ENCODE measurements at regions not wholly inside any gene's neighbourhood (a gene's known extent, or its start where the extent isn't known, plus 50 kb on each side); places are given as distances from the start of the nearest gene placed in this dataset.
"Not testable (repeated sequence)": the region's sequence is repeated elsewhere in the genome, so short reads cannot be mapped to it uniquely, and the experiment has no call there.

- DNase-seq (ENCODE audit: low read depth in 2 of 2), result not testable (repeated sequence)
Measured at GRCh38 chr3:30328935-30329334, 277.5 kb upstream of the TGFBR2 start.

GRCh38 chr3:30331519-30331918 lies 274.9 kb upstream of the TGFBR2 start:
- DNase-seq (ENCODE audit: low read depth in 2 of 2), result no peak

GRCh38 chr3:30332196-30333021 lies 274.0 kb upstream of the TGFBR2 start:
- no peak for DNase-seq (ENCODE audit: low read depth in 2 of 2)

DNA sequence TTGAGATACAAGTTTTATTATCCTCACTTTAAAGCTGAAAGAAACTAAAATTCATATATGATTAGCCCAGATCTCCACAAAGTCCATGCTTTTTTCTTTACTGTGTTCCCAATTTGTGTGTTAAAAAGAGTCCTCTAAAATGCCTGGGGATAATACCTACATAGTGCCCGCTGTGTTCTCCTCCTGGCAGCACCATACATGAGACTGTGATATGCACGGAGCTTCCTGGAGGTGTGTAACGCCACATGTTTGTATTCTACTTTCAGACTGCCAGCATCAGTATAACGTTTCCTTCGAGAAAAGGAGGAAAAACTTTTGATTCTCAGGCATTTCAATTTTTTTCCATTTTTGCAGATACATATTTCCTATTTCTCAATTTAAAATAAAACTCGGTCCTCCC lies 273.3 kb upstream of the TGFBR2 start:
- DNase-seq (ENCODE audit: low read depth in 2 of 2), result no peak

DNA sequence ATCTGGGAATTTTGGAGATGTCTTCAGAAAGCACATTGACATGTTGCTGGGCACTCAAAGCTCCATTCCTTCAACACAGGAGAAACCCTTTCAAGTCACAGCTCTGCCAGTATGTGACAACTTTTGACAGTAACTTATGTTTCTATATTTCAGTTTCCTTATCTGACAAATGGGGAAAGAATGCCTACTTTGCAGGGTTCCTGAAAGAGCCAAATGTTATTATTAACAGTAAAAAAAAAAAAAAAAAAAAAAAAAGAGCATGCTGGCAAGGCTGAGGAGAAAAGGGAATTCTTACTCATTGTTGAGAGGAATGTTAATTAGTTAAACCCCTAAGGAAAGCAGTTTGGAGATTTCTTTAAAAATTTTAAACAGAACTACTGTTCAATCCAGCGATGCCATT lies 272.5 kb upstream of the TGFBR2 start:
- no peak for DNase-seq (ENCODE audit: low read depth in 2 of 2)

- no peak for DNase-seq (ENCODE audit: low read depth in 2 of 2)
Measured at GRCh38 chr3:30340500-30340899, 265.9 kb upstream of the TGFBR2 start.

GRCh38 chr3:30341079-30341478 lies 265.3 kb upstream of the TGFBR2 start:
- DNase-seq (ENCODE audit: low read depth in 2 of 2), result no peak

GRCh38 chr3:30341851-30342250 lies 264.6 kb upstream of the TGFBR2 start:
- no peak for DNase-seq (ENCODE audit: low read depth in 2 of 2)

GRCh38 chr3:30342318-30343060 lies 263.9 kb upstream of the TGFBR2 start:
- DNase-seq (ENCODE audit: low read depth in 2 of 2), result no peak

DNA sequence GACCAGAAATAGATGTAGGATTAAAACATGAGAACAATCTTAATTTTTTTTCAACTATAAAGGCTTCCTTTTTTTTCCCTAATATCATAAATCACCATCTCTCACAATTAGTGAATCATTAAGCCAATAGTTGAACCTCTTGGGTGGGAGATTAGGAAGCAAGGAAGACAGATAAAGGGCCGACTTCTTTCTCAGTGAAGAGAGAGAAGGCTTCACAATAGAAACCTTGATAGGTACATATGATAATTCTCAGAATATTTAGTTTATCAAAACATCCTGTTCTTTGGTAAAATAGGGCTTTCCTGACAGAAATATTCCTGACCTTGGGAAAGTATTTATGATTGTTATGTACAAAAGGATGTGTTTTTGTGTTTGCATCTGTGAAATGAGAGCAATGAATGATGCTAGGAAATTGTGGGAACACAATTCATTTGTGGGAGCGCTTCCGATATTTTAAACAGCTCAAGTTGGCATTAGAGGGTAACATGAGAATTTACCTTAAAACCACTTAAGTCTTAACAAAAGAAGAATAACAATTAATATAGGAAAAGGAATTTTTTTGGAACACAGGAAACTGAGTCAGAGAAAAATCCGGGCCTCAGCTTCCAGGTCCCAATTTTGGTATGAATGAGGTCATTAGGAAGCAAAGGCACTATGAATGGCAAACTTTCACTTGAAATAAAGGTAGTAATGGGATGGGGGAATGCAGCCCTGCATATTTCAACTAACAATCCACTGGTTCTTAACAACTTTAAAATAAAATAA lies 263.2 kb upstream of the TGFBR2 start:
- DNase-seq (ENCODE audit: low read depth in 2 of 2), result no peak

DNA sequence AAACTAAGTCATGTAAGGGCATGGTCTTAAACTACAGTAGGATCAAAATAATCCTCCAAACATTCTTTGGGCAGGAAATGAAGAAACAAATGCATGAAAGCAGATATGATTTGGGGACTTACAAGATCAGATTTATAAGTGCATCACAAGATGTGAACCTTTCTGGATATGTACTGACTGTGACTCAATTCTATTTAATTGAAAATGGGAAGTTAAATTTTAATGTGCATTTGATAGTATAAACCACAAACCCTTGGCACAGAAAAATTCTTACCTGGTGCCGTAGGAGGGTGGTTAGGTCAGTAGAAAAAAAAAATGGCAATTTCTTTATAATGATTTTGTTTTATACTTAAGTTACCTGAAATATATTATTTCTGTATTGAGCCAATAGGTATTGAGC lies 262.5 kb upstream of the TGFBR2 start:
- DNase-seq (ENCODE audit: low read depth in 2 of 2), result no peak

GRCh38 chr3:30344288-30344687 lies 262.1 kb upstream of the TGFBR2 start:
- DNase-seq (ENCODE audit: low read depth in 2 of 2), result no peak

DNA sequence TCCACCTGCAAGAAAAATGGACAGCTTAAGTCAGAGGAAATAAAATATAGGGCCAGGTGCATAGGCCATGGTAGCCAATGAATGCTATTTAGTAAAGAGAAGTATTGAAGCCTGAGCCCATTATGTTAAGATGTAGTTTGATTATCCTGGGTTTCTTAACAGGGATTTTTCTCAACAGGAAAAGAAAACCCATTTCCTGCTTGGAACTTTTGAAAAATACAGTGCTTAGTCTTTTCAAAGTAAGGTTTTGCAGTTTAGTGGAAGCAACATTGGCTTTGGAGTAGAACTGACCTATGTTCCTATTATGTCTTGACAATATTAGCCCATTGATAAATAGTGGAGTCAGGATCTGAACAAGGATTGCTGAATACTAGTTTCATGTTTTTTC lies 259.5 kb upstream of the TGFBR2 start:
- DNase-seq (ENCODE audit: low read depth in 2 of 2), result no peak

GRCh38 chr3:30347679-30348216 lies 258.7 kb upstream of the TGFBR2 start:
- peak; percentile 24 to 27 for DNase-seq (ENCODE audit: low read depth in 2 of 2)

- no peak for DNase-seq (ENCODE audit: low read depth in 2 of 2)
Measured at GRCh38 chr3:30349507-30349906, 256.9 kb upstream of the TGFBR2 start.

GRCh38 chr3:30350011-30350410 lies 256.4 kb upstream of the TGFBR2 start:
- no peak for DNase-seq (ENCODE audit: low read depth in 2 of 2)

GRCh38 chr3:30350901-30351300 lies 255.5 kb upstream of the TGFBR2 start:
- DNase-seq (ENCODE audit: low read depth in 2 of 2), result no peak

GRCh38 chr3:30352410-30353318 lies 253.7 kb upstream of the TGFBR2 start:
- no peak for DNase-seq (ENCODE audit: low read depth in 2 of 2)

DNA sequence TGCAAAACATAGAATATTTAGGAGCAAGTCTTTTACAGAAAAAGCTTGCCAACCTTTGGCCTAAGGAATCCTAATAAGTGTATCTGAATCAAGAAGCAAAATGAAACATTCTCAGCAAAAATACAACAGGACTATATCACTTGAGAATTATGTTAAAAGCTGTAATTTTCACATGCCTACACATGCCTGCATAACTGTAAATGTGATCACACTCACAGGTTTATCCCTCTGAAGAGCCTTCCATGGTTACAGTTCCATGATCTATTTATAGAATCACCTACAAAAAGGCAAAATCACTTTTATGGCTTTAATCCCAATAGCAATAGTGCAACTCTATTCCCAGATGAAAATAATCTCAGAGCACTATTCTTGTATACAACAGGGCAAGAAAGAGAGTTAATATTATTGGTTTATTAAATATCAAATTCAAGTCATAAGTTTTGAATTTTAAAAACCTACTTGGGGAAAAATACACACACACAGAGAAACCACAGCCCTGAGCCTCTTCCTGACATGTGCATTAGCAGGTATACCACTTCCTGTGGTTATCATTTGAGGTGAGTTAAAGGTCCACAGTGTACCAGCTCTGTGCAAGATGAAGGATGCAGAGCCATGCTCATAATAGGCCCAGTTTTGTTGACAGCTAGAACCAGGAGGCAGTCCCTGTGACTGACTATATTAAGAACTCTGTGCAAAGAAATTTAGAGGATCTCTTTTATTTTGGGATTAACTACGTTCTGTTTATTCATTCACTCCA lies 252.5 kb upstream of the TGFBR2 start:
- DNase-seq (ENCODE audit: low read depth in 2 of 2), result peak; percentile 19 to 31

DNA sequence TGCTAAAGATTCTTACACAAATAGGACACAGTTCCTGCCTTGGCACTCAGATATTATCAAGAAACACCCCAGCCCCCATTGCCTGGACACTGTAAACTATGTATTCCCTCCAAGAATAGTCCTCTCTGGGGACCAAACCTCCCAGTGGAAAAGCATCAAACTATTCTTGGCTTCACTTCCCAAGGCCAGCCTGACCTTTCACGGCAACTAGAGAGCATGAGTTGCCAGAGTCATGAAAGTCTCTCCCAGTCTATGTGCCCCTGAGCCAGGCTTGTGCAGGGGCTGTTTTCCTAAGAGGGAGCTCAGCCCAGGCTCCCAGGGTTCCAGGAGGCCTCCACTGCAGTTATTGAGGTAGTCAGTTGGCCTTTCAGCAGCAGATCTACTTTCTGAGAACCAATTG lies 251.9 kb upstream of the TGFBR2 start:
- DNase-seq (ENCODE audit: low read depth in 2 of 2), result no peak
